OCI-LY3 (cell line): ENCODE measurements at regions not wholly inside any gene's neighbourhood (a gene's known extent, or its start where the extent isn't known, plus 50 kb on each side); places are given as distances from the start of the nearest gene placed in this dataset.
A peak's percentile ranks its signal among the peaks of the same experiment; 100 is the strongest.

Experiments
- H2AFZ ChIP-seq: fragments of 200-600, 300-600 bp; shearing (Covaris generic); 2 replicates; pipeline ENCODE4 v1.6.0; 2014; ENCODE audit warnings: antibody characterized with exemption, low read depth, low read length
- H3K27ac ChIP-seq: fragments of 200-600, 300-600 bp; sonication (generic); 2 replicates; pipeline ENCODE4 v1.5.1; 2014; ENCODE audit warnings: mild to moderate bottlenecking, low read length, moderate library complexity, mixed read lengths
- H3K27me3 ChIP-seq: fragments of 200-600, 300-600 bp; sonication (generic); 2 replicates; pipeline ENCODE4 v1.6.1; 2014; ENCODE audit warnings: low read depth, low read length, mixed read lengths
- H3K36me3 ChIP-seq: fragments of 200-600, 300-600 bp; sonication (generic); replicated peaks from 2 replicates; pipeline ENCODE3; 2014; ENCODE audit warnings: low read depth, low read length, mixed read lengths
- H3K4me1 ChIP-seq: fragments of 300-600, 200-600 bp; sonication (generic); 2 replicates; pipeline ENCODE4 v1.6.1; 2014; ENCODE audit warnings: low read length, mixed read lengths
- H3K4me2 ChIP-seq: fragments of 200-600, 300-600 bp; sonication (generic); 2 replicates; pipeline ENCODE4 v1.6.1; 2014; ENCODE audit warnings: low read length, mixed read lengths
- H3K4me3 ChIP-seq: fragments of 300-600, 200-600 bp; sonication (generic); 2 replicates; pipeline ENCODE4 v1.5.1; 2014; ENCODE audit warnings: antibody characterized with exemption, mild to moderate bottlenecking, low read length, moderate library complexity
- H3K79me2 ChIP-seq: fragments of 300-600, 200-600 bp; shearing (Covaris generic); 2 replicates; pipeline ENCODE4 v1.6.1; 2014; ENCODE audit warnings: mild to moderate bottlenecking, low read length, mixed read lengths
- H3K9ac ChIP-seq: fragments of 300-600, 200-600 bp; shearing (Covaris generic); 2 replicates; pipeline ENCODE4 v1.6.0; 2014; ENCODE audit warnings: mild to moderate bottlenecking, low read length, moderate library complexity
- H3K9me3 ChIP-seq: fragments of 200-600, 300-600 bp; shearing (Covaris generic); 2 replicates; pipeline ENCODE4 v1.6.1; 2014; ENCODE audit warnings: low read length, mixed read lengths; ENCODE audit not compliant: insufficient read depth
- H4K20me1 ChIP-seq: fragments of 200-600, 300-600 bp; sonication (generic); 2 replicates; pipeline ENCODE4 v1.6.1; 2016; ENCODE audit warnings: low read length, mixed read lengths; ENCODE audit not compliant: insufficient read depth
- EZH2phosphoT487 ChIP-seq: fragments of 200-600 bp; shearing (Covaris generic); IDR thresholded peaks from 2 replicates; pipeline ENCODE4 v1.6.1; 2018; ENCODE audit warnings: antibody characterized with exemption, mixed run types, low read depth
- TF ChIP-seq, protein P1 (sequence below): fragments of 200-600, 300-600 bp; sonication (generic); IDR thresholded peaks from 2 replicates; pipeline ENCODE4 v1.5.1; 2014; ENCODE audit warnings: antibody characterized with exemption, low read length, low read depth

GRCh38 chr4:165625281-165625680 lies 246.5 kb downstream of the CPE start:
- no peak overlapping the region for H3K27ac ChIP-seq
- H3K4me1 ChIP-seq, result no peaks in the 10 kb centered on the region
- no peak overlapping the region for H3K4me3 ChIP-seq
- TF ChIP-seq EZH2phosphoT487, result no peak
- TF ChIP-seq, protein P1, sequence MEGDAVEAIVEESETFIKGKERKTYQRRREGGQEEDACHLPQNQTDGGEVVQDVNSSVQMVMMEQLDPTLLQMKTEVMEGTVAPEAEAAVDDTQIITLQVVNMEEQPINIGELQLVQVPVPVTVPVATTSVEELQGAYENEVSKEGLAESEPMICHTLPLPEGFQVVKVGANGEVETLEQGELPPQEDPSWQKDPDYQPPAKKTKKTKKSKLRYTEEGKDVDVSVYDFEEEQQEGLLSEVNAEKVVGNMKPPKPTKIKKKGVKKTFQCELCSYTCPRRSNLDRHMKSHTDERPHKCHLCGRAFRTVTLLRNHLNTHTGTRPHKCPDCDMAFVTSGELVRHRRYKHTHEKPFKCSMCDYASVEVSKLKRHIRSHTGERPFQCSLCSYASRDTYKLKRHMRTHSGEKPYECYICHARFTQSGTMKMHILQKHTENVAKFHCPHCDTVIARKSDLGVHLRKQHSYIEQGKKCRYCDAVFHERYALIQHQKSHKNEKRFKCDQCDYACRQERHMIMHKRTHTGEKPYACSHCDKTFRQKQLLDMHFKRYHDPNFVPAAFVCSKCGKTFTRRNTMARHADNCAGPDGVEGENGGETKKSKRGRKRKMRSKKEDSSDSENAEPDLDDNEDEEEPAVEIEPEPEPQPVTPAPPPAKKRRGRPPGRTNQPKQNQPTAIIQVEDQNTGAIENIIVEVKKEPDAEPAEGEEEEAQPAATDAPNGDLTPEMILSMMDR, result no peak
- no peaks in the 10 kb centered on the region for H3K9me3 ChIP-seq
- H3K36me3 ChIP-seq, result no peaks in the 10 kb centered on the region
- H3K79me2 ChIP-seq, result no peaks in the 10 kb centered on the region
- no peak overlapping the region for H3K9ac ChIP-seq
- no peak overlapping the region for H2AFZ ChIP-seq
- H3K4me2 ChIP-seq, result no peak overlapping the region
- H4K20me1 ChIP-seq, result no peaks in the 10 kb centered on the region
- no peaks in the 10 kb centered on the region for H3K27me3 ChIP-seq

DNA sequence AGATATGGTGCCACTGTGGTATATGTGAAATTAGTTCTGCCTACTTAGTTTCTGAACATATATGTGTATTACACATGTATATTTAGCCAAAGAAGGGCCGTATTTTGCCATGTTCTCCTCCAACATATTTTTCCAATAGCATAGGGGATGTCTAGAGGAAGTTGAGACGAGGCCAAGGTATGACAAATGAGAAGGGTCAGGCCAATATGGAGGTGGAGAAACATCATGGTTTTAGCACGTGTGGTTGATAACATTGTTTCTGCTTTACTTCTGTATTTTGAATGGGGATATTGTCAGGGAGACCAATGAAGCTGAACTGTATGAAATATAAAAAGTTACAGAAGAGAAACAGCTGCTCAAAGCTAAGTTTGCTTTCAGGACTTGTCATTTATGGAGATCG lies 246.7 kb upstream of the TLL1 start:
- H4K20me1 ChIP-seq, result no peaks in the 10 kb centered on the region
- H3K4me2 ChIP-seq, result no peak overlapping the region
- TF ChIP-seq, protein P1, result no peak
- no peak for TF ChIP-seq EZH2phosphoT487
- no peak overlapping the region for H3K27ac ChIP-seq
- H3K36me3 ChIP-seq, result no peaks in the 10 kb centered on the region
- H3K4me3 ChIP-seq, result no peak overlapping the region
- H3K27me3 ChIP-seq, result no peaks in the 10 kb centered on the region
- H3K4me1 ChIP-seq, result no peaks in the 10 kb centered on the region
- no peak overlapping the region for H3K9ac ChIP-seq
- H3K9me3 ChIP-seq, result no peaks in the 10 kb centered on the region
- H3K79me2 ChIP-seq, result no peaks in the 10 kb centered on the region
- peak overlapping the region; percentile 34; the same call in 1 of the 2 replicates for H2AFZ ChIP-seq

- Histone ChIP-seq H4K20me1 (no peaks in the 10 kb centered on the region), H3K9ac (no peak overlapping the region), H3K9me3 (no peaks in the 10 kb centered on the region), H3K27ac (no peak overlapping the region), H3K36me3 (no peaks in the 10 kb centered on the region), H3K4me2 (peak overlapping the region; percentile 14), H3K4me1 (no peaks in the 10 kb centered on the region), H3K4me3 (no peak overlapping the region; the same call in 1 of the 2 replicates), H3K79me2 (no peaks in the 10 kb centered on the region), H3K27me3 (no peaks in the 10 kb centered on the region), H2AFZ (peak overlapping the region; percentile 34; the same call in 1 of the 2 replicates)
- no peak for TF ChIP-seq EZH2phosphoT487
- TF ChIP-seq, protein P1, result no peak
These were observed 245.9 kb upstream of the TLL1 start for GRCh38 chr4:165627128-165627527.

DNA sequence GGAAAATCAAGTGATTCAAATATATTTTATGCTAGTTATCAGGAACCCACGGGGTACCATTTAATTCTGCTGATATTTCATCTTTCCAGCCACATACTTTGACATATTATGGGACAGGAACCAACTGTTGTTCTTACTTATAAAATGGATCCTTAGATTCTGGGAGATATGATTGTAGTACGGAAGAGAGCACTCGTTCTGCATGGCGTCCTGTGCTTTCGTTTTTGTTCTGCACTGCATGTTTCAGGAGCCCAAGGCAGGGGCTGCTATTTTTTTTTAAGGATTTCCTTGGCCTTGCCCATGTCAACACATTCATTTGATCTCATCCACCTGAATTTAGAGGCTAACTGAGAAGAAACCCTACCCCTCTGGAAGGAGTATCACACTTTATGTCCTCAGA lies 245.5 kb upstream of the TLL1 start:
- H3K79me2 ChIP-seq, result no peaks in the 10 kb centered on the region
- no peak overlapping the region; the same call in 1 of the 2 replicates for H3K4me3 ChIP-seq
- H3K9me3 ChIP-seq, result no peaks in the 10 kb centered on the region
- peak overlapping the region; percentile 34; the same call in 1 of the 2 replicates for H2AFZ ChIP-seq
- no peak overlapping the region for H3K27ac ChIP-seq
- H3K9ac ChIP-seq, result no peak overlapping the region
- H3K36me3 ChIP-seq, result no peaks in the 10 kb centered on the region
- H3K27me3 ChIP-seq, result no peaks in the 10 kb centered on the region
- H3K4me2 ChIP-seq, result peak overlapping the region; percentile 14
- no peaks in the 10 kb centered on the region for H3K4me1 ChIP-seq
- H4K20me1 ChIP-seq, result no peaks in the 10 kb centered on the region
- TF ChIP-seq, protein P1, result no peak
- no peak for TF ChIP-seq EZH2phosphoT487
